ENCODE measurements at regions not wholly inside any gene's neighbourhood (a gene's known extent, or its start where the extent isn't known, plus 50 kb on each side); places are given as distances from the start of the nearest gene placed in this dataset.

DNA sequence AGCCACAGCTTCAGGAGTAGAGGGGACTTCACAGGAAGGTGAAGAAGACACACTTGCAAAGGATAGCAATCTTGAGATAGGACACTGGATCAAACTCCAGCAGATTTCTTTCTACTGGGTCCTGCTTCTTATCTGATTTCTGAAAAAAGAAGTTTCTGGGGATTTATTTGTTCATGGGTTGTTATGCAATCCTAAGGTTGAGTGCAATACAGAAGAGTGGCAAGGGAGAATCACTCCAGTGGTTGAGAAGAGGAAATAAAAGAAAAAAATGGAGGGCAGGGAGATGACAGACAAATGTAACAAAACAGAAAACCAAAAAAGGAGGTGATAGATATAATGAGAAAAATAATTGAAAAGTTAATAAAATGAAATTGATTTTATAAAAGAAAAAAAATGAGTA lies 858.3 kb downstream of the TUSC7 start:
- DNase-seq = no peak

GRCh38 chr3:117572786-117573185 lies 863.2 kb downstream of the TUSC7 start:
- no peak for DNase-seq

- no peak for DNase-seq
Observed at GRCh38 chr3:117580806-117581205, 871.2 kb downstream of the TUSC7 start.

DNA sequence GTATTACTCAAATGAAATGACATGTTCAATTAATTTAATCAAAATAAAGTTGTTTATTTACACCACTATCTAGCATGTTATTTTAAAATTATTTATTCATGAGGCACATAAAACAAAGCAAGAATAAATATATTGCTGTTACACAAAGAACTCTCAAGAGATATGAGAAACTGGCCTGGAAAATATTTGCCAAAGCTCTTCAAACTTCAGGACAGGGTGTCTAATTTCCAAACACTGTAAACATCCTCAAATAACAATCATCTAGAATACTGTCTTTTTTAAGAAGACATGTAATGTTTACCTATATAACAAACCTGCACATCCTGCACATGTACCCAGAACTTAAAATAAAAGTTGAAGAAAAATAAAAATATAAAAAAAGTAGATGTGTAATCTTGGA lies 876.6 kb downstream of the TUSC7 start:
- no peak for DNase-seq

- DNase-seq = no peak
Observed at GRCh38 chr3:117587416-117587815, 877.8 kb downstream of the TUSC7 start.

- DNase-seq = no peak
Observed at GRCh38 chr3:117589454-117589853, 879.9 kb downstream of the TUSC7 start.

DNA sequence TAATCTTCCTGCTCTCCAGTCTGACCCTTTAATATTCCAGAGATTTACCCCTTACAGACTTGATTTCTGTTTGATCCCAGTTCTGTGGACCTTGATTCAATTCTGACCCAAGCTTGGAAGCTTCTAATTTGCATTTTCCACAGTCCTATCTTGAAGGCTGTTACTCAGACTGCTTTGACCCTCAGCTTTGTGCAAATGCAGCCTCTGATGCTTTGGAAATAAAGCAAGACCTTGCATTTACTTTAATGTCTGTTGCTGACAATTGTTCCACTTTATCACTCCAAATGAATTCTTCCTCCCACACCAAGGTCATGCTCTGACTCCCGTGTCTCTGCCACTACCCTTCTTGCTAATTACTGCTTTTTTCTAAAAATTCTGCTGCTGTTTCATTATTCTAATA lies 886.0 kb downstream of the TUSC7 start:
- no peak for DNase-seq

DNA sequence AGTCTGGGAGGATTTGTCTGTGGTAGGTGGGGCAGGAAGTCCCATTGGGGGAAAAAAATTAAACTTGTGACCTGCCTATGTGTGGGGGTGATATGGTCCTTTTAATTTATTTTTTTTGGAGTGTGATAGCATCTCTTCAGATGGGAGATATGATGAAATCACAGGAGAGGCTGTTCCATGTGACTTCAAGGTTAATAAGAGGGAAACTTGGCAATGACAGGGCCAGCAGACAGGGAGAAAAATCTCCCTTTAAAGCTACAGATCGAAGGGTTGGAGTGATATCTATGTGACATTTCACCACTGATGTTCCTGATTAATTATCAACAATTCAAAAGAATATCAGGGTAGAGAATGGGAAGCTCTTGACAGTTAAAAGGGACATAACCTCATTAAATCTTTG lies 886.9 kb downstream of the TUSC7 start:
- DNase-seq = no peak

- DNase-seq = no peak
Observed at GRCh38 chr3:117597865-117598264, 888.3 kb downstream of the TUSC7 start.

DNA sequence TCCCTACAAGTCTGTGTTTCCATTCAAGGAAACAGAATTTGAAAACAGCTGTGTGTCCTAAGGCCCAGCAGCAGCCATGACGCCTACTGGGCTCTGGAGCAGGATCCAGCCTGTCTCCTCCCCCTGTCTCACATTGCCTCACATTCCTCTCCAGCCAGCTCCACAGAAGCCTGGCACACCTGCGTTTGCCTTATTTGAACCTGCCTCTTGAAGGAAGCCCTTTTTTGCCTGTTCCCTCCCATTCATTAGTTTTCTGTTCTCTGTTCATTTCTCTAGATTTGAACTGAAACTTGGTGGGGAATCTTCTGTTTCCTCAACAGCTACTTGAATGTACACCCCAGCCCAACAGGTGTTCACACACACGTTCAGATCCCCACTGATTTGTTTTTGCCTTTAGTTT lies 890.5 kb downstream of the TUSC7 start:
- no peak for DNase-seq

- no peak for DNase-seq
Observed at GRCh38 chr3:117600666-117601065, 891.1 kb downstream of the TUSC7 start.

GRCh38 chr3:117602058-117602644 lies 892.6 kb downstream of the TUSC7 start:
- DNase-seq = no peak

DNA sequence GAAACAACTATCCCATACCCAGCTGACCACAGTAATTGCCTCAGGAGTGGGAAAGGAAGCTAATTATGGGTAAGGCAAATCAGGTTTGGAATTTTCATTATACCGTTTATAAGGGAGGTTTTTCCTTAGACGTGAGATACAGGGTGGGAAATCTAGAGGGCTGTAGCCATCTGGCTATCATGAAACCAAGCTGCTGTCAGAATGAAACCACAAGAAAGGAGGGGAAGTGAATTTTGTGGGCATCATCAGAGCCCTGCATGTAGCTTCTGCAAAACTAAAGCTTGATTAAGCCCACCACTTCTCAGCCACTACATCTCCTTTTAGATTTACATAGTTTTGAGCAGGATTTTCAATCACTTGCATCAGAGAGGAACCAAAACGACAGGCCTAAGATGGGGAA lies 893.5 kb downstream of the TUSC7 start:
- DNase-seq = no peak

- DNase-seq = no peak
Observed at GRCh38 chr3:117606866-117607265, 897.3 kb downstream of the TUSC7 start.

DNA sequence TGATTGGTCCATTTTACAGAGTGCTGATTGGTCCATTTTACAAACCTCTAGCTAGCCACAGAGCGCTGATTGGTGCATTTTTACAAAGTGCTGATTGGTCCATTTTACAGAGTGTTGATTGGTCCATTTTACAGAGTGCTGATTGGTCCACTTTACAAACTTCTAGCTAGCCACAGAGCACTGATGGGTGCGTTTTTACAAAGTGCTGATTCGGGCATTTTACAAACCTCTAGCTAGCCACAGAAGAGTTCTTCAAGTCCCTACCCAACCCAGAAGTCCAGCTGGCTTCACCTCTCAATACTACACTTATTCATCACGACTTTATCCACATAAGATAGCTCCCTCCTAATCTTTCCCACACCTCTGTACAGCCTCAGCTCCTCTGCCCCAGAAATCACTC lies 899.8 kb downstream of the TUSC7 start:
- DNase-seq = no peak

DNA sequence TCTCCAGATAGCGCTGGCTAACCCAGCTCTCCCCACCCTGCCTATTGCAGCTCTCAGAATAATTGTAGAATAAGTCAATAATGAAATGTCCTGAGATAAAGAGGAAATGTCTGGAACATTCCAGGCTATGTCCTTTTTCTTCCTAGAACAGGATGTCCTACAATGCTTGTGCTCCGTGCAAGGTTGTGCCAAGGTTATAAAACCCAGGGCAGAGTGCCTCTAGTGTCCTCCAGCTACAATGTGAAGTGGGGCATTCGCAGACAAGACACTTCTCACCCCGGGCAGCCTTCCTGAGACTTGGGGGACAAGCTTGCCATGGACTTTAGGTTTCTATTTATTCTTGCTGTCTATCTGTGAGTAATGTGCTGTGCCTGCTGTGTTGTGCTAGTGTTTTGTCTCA lies 900.6 kb downstream of the TUSC7 start:
- no peak for DNase-seq

DNA sequence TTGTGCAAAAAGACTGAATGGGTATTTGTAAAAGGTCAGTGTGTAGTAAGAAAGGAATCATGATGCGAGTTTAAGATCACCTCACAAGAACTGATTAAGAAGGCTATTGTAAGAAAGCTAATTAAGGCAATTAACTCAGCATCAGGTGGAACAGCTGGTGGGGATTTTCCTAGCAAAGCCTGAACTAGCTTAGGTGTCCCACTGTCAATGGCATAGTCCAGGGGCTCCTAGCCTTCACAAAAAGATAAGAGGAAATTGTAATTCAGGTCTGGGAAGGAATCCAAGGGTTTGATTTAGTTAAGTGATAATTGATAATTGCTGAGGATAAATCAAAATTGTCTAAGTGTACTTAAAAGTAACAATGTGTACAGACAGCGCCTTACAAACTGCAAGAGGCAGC lies 901.6 kb downstream of the TUSC7 start:
- DNase-seq = no peak

- no peak for DNase-seq
Observed at GRCh38 chr3:117616227-117616626, 906.6 kb downstream of the TUSC7 start.

DNA sequence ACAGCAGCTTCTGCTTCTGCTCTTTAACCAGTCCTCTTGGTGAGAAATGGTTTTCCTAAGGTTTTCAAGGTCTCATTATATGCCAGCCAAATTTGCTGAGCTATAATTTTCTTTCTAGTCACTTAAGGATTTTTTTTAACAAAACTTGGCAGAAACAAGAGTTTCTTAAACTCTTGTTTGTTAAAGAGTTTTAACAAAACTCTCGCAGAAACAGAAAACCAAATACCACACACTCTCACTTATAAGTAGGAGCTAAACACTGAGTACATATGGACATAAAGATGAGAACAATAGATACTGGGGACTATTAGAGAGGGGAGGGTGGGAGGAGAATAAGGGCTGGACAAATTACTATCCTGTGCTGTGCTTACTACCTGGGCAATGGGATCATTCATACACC lies 908.3 kb downstream of the TUSC7 start:
- no peak for DNase-seq

GRCh38 chr3:117618462-117618861 lies 908.9 kb downstream of the TUSC7 start:
- no peak for DNase-seq

DNA sequence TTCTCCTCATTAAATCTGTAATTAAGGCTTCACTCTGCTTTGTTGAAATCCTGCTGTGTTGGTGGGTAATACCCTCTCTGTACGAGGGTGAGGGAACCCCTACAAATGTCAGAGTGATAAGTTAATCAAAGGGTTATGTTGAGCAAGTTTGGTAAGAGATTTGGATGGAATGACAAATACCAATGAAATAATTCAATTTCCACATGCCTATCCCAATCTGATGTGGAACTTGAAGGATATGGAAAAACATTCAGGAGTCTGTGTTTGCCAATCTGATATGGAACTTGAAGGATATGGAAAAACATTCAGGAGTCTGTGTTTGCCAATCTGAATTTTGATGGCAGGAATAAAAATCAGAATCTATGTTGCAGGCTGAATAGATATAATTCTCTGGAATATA lies 910.2 kb downstream of the TUSC7 start:
- no peak for DNase-seq

- DNase-seq = no peak
Observed at GRCh38 chr3:117622171-117622841, 912.7 kb downstream of the TUSC7 start.

DNA sequence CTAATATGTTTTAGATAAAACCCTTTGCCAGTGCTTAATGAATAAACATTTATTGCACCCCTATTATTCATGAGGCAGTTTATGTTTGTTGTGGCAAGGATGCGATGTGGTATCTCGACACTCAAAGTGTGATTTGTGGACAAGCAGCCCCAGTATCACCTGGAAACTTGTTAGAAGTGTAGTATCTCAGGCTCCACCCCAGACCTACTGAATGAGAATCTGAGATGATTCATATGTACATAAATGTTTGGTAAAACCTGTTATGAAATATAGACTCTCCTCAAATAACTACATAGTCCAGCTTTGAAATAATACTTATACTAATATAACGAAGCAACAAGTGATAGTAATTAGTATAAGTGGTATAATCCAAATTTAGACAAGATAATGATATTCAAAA lies 914.8 kb downstream of the TUSC7 start:
- no peak for DNase-seq

DNA sequence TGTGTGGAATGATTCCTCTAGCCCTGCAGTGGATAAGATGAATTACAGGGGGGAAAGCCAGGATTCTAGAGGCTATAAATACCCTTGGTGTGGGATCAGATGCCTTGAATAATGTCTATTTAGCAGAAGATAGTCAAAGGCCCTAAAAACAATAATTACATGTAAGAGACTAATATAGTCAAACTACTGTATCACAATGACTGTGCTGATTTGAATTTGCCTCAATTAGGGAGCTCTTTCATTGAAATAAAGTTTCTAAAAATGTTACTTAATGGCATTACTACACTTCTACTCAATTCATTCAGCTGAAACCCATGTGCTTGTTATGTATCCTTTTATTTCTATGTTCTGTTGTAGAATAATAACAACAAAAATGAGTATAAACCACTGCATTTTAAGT lies 915.6 kb downstream of the TUSC7 start:
- no peak for DNase-seq

DNA sequence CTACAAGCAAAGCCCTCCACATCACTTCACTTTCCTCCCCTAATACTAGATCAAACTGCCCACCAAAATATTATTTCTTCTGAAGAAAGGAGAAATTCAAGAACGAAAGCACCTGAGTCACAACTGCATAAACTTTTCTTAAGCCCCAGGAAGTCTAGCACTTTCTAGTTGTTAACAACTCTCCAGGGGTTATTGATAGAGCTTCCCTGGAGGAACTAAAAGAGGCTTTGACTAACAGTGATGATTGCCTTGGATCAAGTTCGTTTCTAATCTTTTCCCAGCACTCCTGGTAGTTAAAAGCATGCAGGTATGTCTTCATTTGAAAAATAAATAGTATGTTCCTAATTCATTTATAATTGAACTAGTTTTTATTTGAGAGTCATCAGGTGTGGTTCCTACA lies 917.0 kb downstream of the TUSC7 start:
- no peak for DNase-seq

All from occipital lobe (tissue), 1 donor.